IPS-NIHi7 (cell line): ENCODE measurements at regions not wholly inside any gene's neighbourhood (a gene's known extent, or its start where the extent isn't known, plus 50 kb on each side); places are given as distances from the start of the nearest gene placed in this dataset.
"Not testable (repeated sequence)": the region's sequence is repeated elsewhere in the genome, so short reads cannot be mapped to it uniquely, and the experiment has no call there.

ENCODE experiments used
- DNase-seq: peaks from one replicate; pipeline ENCODE4 v3.0.0; 2012; ENCODE audit warnings: mixed read lengths; ENCODE audit errors: extremely low spot score

GRCh38 chr18:55953326-55953725 is 365.3 kb upstream of the TCF4 start:
- no peak for DNase-seq

DNA sequence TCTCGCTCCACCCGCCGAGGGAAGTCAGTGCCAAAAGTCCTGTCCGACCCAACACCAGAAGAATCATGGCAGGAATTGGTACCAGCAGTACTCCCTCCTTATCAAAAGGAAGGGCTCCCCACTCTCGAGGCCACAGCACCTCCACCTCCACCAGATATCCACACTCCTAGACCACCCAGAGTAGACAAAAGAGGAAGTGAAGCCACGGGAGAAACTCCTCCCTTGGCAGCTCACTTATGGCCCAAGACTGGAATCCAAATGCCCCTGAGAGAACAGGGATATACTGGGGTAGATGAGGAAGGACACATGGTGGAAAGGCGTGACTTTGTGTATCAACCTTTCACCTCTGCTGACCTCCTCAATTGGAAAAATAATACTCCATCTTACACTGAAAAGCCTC is 363.7 kb upstream of the TCF4 start:
- not testable (repeated sequence) for DNase-seq

- no peak for DNase-seq
Measured at GRCh38 chr18:55950379-55951166, 362.6 kb upstream of the TCF4 start.

- DNase-seq = no peak
Measured at GRCh38 chr18:55934821-55935220, 346.8 kb upstream of the TCF4 start.

DNA sequence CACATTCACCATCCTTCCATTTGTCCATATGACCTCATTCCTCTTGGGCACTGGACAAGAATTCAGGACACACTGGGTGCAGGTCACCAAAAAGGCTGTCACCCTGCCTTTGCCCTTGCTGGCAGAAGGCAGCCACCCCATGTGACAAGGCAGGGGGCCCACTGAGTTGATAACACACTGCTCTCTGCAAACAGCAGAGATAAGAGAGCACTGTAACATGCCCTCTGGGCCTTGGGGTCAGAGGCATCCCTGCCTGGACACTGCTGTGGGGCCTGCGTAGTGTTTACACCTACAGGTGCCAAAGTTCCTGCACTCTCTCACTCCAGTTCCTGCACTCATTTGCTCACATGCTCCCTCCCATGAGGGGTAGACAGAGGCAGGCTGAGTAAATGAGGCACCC is 344.7 kb upstream of the TCF4 start:
- DNase-seq = no peak

DNA sequence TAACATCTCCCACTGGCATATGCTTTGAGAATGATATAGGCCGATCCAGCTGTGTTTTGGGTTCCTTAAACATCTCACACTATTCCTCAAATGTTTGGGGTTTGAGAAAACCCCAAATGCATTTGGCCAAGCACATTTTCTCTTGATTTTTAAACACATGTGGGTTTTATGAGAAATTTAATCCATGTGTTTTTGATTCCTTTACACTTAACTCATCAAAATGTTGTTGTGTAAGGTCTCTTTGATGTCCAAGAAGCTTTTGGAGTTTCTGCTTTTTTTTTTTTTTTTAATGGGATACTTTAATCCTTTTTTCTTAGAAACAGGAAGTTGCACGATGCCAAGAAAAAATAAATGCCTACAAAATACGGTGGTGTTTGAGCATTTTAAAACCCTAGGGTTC is 339.8 kb upstream of the TCF4 start:
- DNase-seq = no peak

DNA sequence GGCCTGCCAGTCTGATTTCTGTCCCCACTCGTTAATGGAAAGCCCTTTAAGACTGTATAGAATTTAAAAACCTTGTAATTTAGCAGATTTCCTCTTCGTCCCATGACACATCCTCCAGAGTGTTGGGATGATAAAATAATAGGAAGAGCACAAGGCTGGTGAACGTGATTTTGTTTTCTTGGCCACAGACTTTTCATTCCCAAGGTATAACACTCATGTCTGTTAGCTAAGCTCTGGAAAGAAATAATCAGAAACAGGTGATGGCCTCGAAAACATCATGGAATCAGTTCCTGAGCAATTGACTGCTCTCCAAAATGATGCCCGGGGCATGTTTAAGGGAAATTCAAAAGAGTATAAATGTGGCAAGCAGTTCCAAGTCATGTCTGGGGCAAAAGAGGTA is 337.8 kb upstream of the TCF4 start:
- DNase-seq = no peak

DNA sequence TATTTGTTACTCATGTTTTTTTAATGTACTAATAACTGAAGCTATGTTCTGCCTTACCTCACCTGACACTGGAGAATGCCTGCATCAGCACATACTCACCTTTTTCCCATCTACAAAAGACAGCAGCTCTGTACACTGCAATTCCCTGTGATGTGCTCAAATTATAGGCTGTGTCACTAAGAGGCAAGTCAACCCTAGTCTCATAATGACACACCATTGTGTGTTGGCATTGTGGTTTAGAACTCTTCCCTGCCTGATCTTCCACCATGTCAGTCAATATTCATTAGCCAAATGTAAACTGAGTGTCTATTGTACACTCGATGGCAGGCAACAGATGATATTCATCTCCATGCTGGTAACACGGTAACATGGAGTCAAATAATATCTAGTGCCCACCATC is 332.1 kb upstream of the TCF4 start:
- no peak for DNase-seq

DNA sequence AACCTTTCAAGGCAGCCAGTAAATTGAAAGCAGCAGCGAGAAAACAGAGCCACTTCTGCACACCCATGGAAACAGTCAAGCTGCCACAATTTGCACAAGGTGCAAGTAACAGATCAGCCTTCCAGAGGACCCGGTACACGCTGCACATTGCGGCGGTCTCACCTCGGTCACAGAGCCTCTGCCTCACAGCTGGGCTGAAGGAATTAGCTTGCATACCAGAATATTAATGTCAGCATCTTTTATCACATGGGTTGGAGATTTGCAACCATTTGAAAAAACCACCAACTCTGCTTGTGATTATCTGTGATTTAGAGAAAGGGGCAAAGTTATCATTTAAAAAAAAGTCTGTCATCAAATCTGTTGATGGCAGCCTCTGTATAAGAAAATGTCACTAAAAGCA is 330.5 kb upstream of the TCF4 start:
- DNase-seq = no peak

- no peak for DNase-seq
Measured at GRCh38 chr18:55912919-55913318, 324.9 kb upstream of the TCF4 start.

DNA sequence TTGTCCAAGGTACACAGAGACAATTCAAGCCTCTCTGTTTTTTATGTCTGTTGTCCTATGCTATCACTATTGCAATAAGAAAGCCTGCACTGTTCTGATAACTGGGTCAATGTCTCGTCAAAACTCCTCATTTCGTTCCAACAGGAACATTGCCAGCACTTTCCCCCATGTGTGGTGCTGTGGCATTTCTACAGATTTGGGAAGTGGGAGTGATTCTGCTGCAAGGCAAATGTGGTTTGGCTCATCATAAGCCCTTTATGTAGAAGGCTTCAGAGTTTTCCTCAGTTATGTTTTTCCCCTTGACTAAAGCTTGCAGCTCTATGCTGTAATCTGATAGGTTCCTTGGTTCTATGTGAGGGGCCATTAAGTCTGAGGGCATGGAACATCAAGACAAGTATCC is 324.1 kb upstream of the TCF4 start:
- no peak for DNase-seq

DNA sequence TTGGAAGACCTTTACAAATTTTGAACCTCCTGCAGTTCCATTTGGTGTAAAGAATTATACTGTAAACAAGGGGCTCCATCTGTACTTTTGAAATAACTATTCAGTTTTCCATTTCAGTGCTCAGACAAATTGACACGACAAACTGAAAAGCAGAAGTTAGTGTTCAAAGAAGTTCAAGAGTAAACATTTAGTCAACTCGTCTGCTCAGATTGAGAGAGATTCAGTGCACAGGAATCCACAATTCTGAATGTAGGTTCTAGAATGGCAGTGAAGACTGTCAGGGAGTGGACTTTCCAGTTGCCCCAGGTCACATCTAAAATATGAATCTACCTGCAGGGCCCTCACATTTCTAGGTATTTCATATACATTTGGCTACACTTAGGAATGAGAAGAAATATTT is 322.3 kb upstream of the TCF4 start:
- no peak for DNase-seq

- DNase-seq = no peak
Measured at GRCh38 chr18:55908901-55909366, 320.9 kb upstream of the TCF4 start.

- DNase-seq = no peak
Measured at GRCh38 chr18:55907453-55908175, 319.6 kb upstream of the TCF4 start.

- no peak for DNase-seq
Measured at GRCh38 chr18:55906536-55906935, 318.5 kb upstream of the TCF4 start.

DNA sequence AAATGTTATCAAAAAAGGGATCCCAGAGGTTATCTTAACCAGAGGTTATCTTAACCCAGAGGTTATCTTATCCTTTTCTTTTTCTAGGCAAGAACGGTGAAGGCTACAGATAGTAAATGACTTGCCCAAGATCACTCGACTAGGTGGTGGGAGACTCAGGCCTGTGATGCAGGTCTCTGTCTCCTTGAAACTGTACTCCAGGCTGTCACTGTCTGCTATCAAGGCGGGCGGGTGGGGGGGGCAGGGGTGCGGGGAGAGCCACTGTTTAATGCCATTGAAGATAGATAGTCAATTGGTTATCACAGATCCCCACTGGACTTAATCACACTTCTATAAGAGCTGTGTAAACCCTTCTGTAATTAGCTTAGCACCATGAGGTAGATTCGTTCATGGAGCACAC is 315.9 kb upstream of the TCF4 start:
- peak; percentile 13 for DNase-seq

GRCh38 chr18:55900380-55900779 is 312.4 kb upstream of the TCF4 start:
- DNase-seq = no peak

- DNase-seq = no peak
Measured at GRCh38 chr18:55897091-55897689, 309.2 kb upstream of the TCF4 start.

- DNase-seq = no peak
Measured at GRCh38 chr18:55893948-55894347, 306.0 kb upstream of the TCF4 start.

GRCh38 chr18:55892862-55893813 is 305.1 kb upstream of the TCF4 start:
- not testable (repeated sequence) for DNase-seq

DNA sequence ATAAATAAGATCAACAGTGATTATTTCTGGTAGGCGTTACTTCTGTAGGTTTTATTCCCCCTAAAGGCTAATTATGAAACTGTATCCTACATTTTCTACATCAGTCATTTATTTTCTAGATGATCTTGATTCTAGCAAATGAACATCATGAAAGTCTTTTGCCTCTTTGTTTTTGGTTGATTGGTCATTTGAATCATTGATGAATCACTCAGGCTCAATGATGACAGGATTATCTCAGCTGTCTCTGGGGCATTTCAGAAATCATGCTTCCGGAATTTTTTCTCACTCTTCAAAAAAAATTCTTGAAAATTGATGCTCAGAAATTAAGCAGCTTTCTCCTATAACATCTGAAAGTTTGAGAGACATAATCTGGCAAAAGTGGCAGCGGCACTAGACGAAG is 298.9 kb upstream of the TCF4 start:
- DNase-seq = no peak

DNA sequence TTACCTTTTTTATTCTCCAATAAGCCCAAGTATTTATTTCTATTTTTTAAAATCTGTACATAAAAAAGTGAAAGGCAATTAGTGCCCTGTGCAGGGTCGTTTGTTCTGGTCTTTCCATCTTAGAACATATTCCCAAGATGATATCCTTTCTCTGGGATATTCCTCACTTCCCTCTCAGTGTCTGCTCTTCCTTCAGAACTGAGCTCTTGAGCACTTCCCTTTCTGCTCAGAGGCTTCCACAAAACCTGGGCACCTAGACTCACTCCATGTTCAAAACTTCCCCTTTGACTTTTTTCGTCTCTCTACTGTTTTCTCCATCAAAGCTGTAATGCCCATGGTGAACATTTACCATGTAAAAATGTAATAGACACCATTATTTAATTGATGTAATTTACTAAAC is 296.5 kb upstream of the TCF4 start:
- no peak for DNase-seq
